ENCODE measurements at regions not wholly inside any gene's neighbourhood (a gene's known extent, or its start where the extent isn't known, plus 50 kb on each side); places are given as distances from the start of the nearest gene placed in this dataset.

GRCh38 chr12:114185036-114185435 lies 218.9 kb upstream of the RBM19 start:
- FAIRE-seq: no peak
- no peaks in the 10 kb centered on the region for H3K4me1 ChIP-seq (replicated peaks in 1 of 2; ENCODE audit: control insufficient read depth in 2 of 2, insufficient read depth in 2 of 2, low read length in 2 of 2)
- no peaks in the 10 kb centered on the region for H3K9me1 ChIP-seq (ENCODE audit: control insufficient read depth, insufficient read depth, low read length)
- no peak for ATAC-seq
- H3K9ac ChIP-seq (ENCODE audit: insufficient read depth in 1 of 2, low read depth in 2 of 2, low read length in 2 of 2): no peak overlapping the region
- no peaks in the 10 kb centered on the region for H3K79me2 ChIP-seq (ENCODE audit: control insufficient read depth, insufficient read depth, low read length)
- TF ChIP-seq LARP7 (IDR thresholded peaks at IDR 0.05) (no peak), NFIX (CRISPR knock-in tag; IDR thresholded peaks at IDR 0.05; ENCODE audit: low read depth) (no peak), ZNF75A (CRISPR knock-in tag; IDR thresholded peaks at IDR 0.05) (no peak), ZFPM2 (CRISPR knock-in tag; IDR thresholded peaks at IDR 0.05) (no peak), HOMEZ (CRISPR knock-in tag; IDR thresholded peaks at IDR 0.05) (no peak), ZNF431 (CRISPR knock-in tag; IDR thresholded peaks at IDR 0.05) (no peak)
- H2AFZ ChIP-seq (ENCODE audit: low read depth, low read length): no peak overlapping the region
- ChIA-PET POLR2A (interaction anchor here (0.5 kb wide), 1 partner anchor 268 kb away, joined by 3 read pairs; no protein-coding TSS in a partner anchor), CTCF (ENCODE audit: low intra/inter-chr PET ratio) (no interaction called here)
- H4K20me1 ChIP-seq (replicated peaks; ENCODE audit: control insufficient read depth, insufficient read depth, low read length): no peaks in the 10 kb centered on the region; the same call in 1 of the 2 replicates
- no TSS peak for BruUV-seq (replicated peaks)
- H3K27me3 ChIP-seq (ENCODE audit: control insufficient read depth in 2 of 2, insufficient read depth in 2 of 2, low read length in 2 of 2): no peaks in the 10 kb centered on the region; a peak in 2 of 5 replicates
- no peak overlapping the region for H3K27ac ChIP-seq (ENCODE audit: extremely low read depth, low read depth, low read length)
- no peaks in the 10 kb centered on the region for H3K36me3 ChIP-seq (ENCODE audit: control insufficient read depth, insufficient read depth, low read length)
- in situ Hi-C loops (cut with MboI) (no loop called here), intact Hi-C loops (cut with micrococcal nuclease) (no loop called here)
- no peak overlapping the region for H3K4me2 ChIP-seq (ENCODE audit: insufficient read depth, low read length)
- no peak overlapping the region for H3K4me3 ChIP-seq
- DNase-seq (ENCODE audit: extremely low read depth in 1 of 4, low spot score in 3 of 4): no peak
- WGBS (ENCODE audit: insufficient coverage, low coverage, missing lambda C conversion rate): 0% methylated on average over 5 of the region's 5 CpGs
- no peaks in the 10 kb centered on the region for H3K9me3 ChIP-seq (replicated peaks; ENCODE audit: control insufficient read depth, insufficient read depth, low read depth, low read length)
